ENCODE measurements at regions not wholly inside any gene's neighbourhood (a gene's known extent, or its start where the extent isn't known, plus 50 kb on each side); places are given as distances from the start of the nearest gene placed in this dataset.

DNA sequence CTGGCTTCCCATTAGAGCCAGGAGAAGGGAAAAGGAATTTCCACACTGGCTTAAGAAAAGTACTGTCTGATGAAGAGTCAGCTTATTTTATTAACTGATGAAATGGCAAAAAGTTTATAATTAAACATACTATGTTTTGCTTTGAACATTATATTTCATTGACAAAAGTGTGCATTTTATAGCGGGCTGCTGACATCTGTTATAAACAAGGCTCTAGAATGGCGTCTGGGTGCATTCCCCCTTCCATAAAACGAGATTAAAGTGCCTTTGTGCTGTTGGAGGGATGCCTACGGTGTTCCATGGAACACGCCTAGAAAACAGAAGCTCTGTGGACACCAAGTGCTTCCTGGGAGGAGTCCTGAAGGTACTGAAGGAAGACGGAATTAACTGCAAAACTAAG lies 220.2 kb downstream of the SNX10 start:
- TF ChIP-seq POLR2A (IDR thresholded peaks at IDR 0.05; ENCODE audit: low read depth, low read length) (no peak), TAF1 (IDR thresholded peaks at IDR 0.05; ENCODE audit: borderline replicate concordance, low read depth, low read length) (no peak), POLR2AphosphoS5 (IDR thresholded peaks at IDR 0.05; ENCODE audit: low read depth, low read length) (no peak)

All from GM12892 (cell line).